Activated naive CD8-positive, alpha-beta T cell treated with anti-CD3 and anti-CD28 coated beads, Interleukin-2, amount 10 ng/mL, durations not matched to agents 7 days and 5 days (primary cell): ENCODE measurements at regions not wholly inside any gene's neighbourhood (a gene's known extent, or its start where the extent isn't known, plus 50 kb on each side); places are given as distances from the start of the nearest gene placed in this dataset.
"Not testable (repeated sequence)": the region's sequence is repeated elsewhere in the genome, so short reads cannot be mapped to it uniquely, and the experiment has no call there.

Experiments used
- ATAC-seq: fragments of 150-1000 bp; cut with Tn5 transposase; one replicate; pipeline ENCODE4 v1.10.0; 2021; ENCODE audit warnings: low read depth, moderate library complexity
- POLR2A ChIA-PET: fragments of 350-600 bp; sonication (Branson Sonifier 250); formaldehyde crosslinking; loops from one replicate; lab custom pipeline; 2021; ENCODE audit warnings: antibody characterized with exemption; lab: Charles Lee
- DNase-seq: peaks from one replicate; pipeline ENCODE4 v3.0.0; 2021
- H3K27ac Mint-ChIP-seq: one replicate; pipeline ENCODE4 v1.8.0; 2022; ENCODE audit warnings: mild to moderate bottlenecking, mixed read lengths
- H3K27me3 Mint-ChIP-seq: one replicate; pipeline ENCODE4 v1.8.0; 2022; ENCODE audit warnings: mild to moderate bottlenecking, moderate library complexity, mixed read lengths
- H3K36me3 Mint-ChIP-seq: one replicate; pipeline ENCODE4 v1.8.0; 2021; ENCODE audit warnings: mild to moderate bottlenecking, mixed read lengths
- H3K4me1 Mint-ChIP-seq: one replicate; pipeline ENCODE4 v1.8.0; 2021; ENCODE audit warnings: mixed read lengths
- H3K4me3 Mint-ChIP-seq: one replicate; pipeline ENCODE4 v1.8.0; 2022; ENCODE audit warnings: mild to moderate bottlenecking, moderate library complexity, mixed read lengths
- H3K9me3 Mint-ChIP-seq: one replicate; pipeline ENCODE4 v1.8.0; 2021; ENCODE audit warnings: mixed read lengths

- ATAC-seq, result no peak
- Mint-ChIP-seq H3K9me3 (no peaks in the 10 kb centered on the region), H3K4me3 (no peak overlapping the region), H3K36me3 (no peaks in the 10 kb centered on the region), H3K4me1 (no peaks in the 10 kb centered on the region), H3K27me3 (peaks cover 2% of the 10 kb centered on the region), H3K27ac (no peak overlapping the region)
- no peak for DNase-seq
- POLR2A ChIA-PET, result no interaction called here
Observed at GRCh38 chr6:21342501-21342900, 251.1 kb upstream of the SOX4 start.

- H3K27me3 Mint-ChIP-seq, H3K36me3 Mint-ChIP-seq, H3K9me3 Mint-ChIP-seq, H3K4me3 Mint-ChIP-seq, ATAC-seq, H3K27ac Mint-ChIP-seq, POLR2A ChIA-PET, DNase-seq, H3K4me1 Mint-ChIP-seq: not testable (repeated sequence)
Observed at GRCh38 chr6:21345704-21346103, 247.8 kb upstream of the SOX4 start.

- peaks cover 2% of the 10 kb centered on the region for H3K27me3 Mint-ChIP-seq
- no peak overlapping the region for H3K4me3 Mint-ChIP-seq
- POLR2A ChIA-PET, result no interaction called here
- H3K9me3 Mint-ChIP-seq, result no peaks in the 10 kb centered on the region
- H3K4me1 Mint-ChIP-seq, result no peaks in the 10 kb centered on the region
- no peaks in the 10 kb centered on the region for H3K36me3 Mint-ChIP-seq
- ATAC-seq (no peak), DNase-seq (no peak)
- no peak overlapping the region for H3K27ac Mint-ChIP-seq
Observed at GRCh38 chr6:21348146-21348503, 245.4 kb upstream of the SOX4 start.

- POLR2A ChIA-PET, result no interaction called here
- no peak for ATAC-seq
- no peaks in the 10 kb centered on the region for H3K36me3 Mint-ChIP-seq
- H3K4me1 Mint-ChIP-seq, result no peaks in the 10 kb centered on the region
- peaks cover 2% of the 10 kb centered on the region for H3K27me3 Mint-ChIP-seq
- H3K4me3 Mint-ChIP-seq, result no peak overlapping the region
- no peak overlapping the region for H3K27ac Mint-ChIP-seq
- no peak for DNase-seq
- no peaks in the 10 kb centered on the region for H3K9me3 Mint-ChIP-seq
Observed at GRCh38 chr6:21348504-21349195, 244.9 kb upstream of the SOX4 start.

DNA sequence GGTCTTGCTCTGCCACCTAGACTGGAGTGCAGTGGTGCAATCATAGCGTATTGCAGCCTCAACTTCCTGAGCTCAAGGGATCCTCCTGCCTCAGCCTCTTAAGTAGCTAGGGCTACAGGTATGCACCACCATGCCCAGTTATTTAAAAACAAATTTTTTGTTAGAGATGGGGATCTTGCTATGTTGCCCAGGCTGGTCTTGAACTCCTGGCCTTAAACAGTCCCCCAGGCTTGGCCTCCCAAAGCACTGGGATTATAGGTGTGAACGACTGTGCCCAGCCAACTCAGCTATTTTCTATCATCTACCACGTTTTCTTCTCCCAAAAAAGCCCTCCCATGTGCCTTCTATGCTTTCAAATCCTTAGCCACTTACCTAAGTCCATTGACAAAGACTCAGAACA lies 243.7 kb upstream of the SOX4 start:
- H3K36me3 Mint-ChIP-seq, result no peaks in the 10 kb centered on the region
- POLR2A ChIA-PET, result no interaction called here
- H3K4me3 Mint-ChIP-seq, result no peak overlapping the region
- no peak for DNase-seq
- H3K4me1 Mint-ChIP-seq, result no peaks in the 10 kb centered on the region
- no peaks in the 10 kb centered on the region for H3K27me3 Mint-ChIP-seq
- H3K9me3 Mint-ChIP-seq, result no peaks in the 10 kb centered on the region
- H3K27ac Mint-ChIP-seq, result no peak overlapping the region
- no peak for ATAC-seq

DNA sequence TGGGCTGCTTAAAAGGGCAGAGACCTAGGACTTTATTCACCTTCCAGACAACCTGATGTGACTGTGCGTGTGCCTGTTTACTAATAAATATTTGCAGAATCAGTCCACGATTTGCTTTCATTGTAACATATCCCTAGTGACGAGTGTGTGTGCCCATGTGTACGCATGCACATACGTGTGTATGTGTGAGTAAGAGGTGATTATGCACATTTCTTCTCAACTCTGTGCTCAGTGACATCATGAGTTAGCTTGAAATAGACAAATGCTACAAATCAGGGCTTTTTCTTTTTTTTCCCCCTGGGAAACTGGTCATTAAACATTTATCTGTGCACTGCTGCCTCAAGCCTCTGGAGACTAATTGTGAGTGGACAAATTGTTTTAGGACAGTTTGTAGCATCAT lies 242.6 kb upstream of the SOX4 start:
- Mint-ChIP-seq H3K4me3 (no peak overlapping the region), H3K27ac (no peak overlapping the region), H3K9me3 (no peaks in the 10 kb centered on the region), H3K4me1 (no peaks in the 10 kb centered on the region), H3K36me3 (no peaks in the 10 kb centered on the region), H3K27me3 (no peaks in the 10 kb centered on the region)
- POLR2A ChIA-PET, result no interaction called here
- ATAC-seq (no peak), DNase-seq (no peak)

DNA sequence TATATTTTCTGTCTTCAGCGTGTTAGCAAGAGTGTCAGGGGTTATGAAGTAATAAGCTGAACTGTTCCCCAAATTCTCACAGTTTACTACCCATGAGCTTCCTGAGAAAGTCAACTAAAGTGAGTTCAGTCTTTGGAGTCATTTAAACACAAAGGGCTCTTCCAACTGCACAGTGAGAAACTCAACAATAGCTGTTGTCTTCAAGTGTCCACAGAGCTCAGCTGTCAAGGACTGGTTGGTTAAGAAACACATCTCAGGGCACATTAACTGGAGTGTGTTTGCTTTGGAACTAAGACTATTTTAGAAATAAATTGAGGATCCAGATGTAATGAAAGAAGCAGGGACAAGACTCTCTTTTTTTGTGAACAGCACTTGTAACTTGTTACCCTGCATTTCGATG lies 241.4 kb upstream of the SOX4 start:
- H3K4me1 Mint-ChIP-seq, result no peaks in the 10 kb centered on the region
- ATAC-seq (no peak), DNase-seq (no peak)
- no peaks in the 10 kb centered on the region for H3K9me3 Mint-ChIP-seq
- H3K4me3 Mint-ChIP-seq, result no peak overlapping the region
- POLR2A ChIA-PET, result no interaction called here
- no peak overlapping the region for H3K27ac Mint-ChIP-seq
- no peaks in the 10 kb centered on the region for H3K27me3 Mint-ChIP-seq
- H3K36me3 Mint-ChIP-seq, result no peaks in the 10 kb centered on the region

GRCh38 chr6:21354805-21355238 lies 238.7 kb upstream of the SOX4 start:
- Mint-ChIP-seq H3K4me1 (no peaks in the 10 kb centered on the region), H3K4me3 (no peak overlapping the region), H3K27ac (no peak overlapping the region), H3K27me3 (no peaks in the 10 kb centered on the region), H3K36me3 (no peaks in the 10 kb centered on the region), H3K9me3 (no peaks in the 10 kb centered on the region)
- POLR2A ChIA-PET, result no interaction called here
- no peak for DNase-seq
- ATAC-seq, result no peak

GRCh38 chr6:21355638-21356037 lies 237.9 kb upstream of the SOX4 start:
- no peak for ATAC-seq
- POLR2A ChIA-PET, result no interaction called here
- Mint-ChIP-seq H3K27me3 (no peaks in the 10 kb centered on the region), H3K9me3 (no peaks in the 10 kb centered on the region), H3K4me1 (no peaks in the 10 kb centered on the region), H3K27ac (no peak overlapping the region), H3K36me3 (no peaks in the 10 kb centered on the region), H3K4me3 (no peak overlapping the region)
- no peak for DNase-seq

- Mint-ChIP-seq H3K36me3 (no peaks in the 10 kb centered on the region), H3K27me3 (no peaks in the 10 kb centered on the region), H3K27ac (no peak overlapping the region), H3K4me1 (no peaks in the 10 kb centered on the region), H3K9me3 (no peaks in the 10 kb centered on the region), H3K4me3 (no peak overlapping the region)
- ATAC-seq (no peak), DNase-seq (no peak)
- POLR2A ChIA-PET, result no interaction called here
Observed at GRCh38 chr6:21357262-21357661, 236.3 kb upstream of the SOX4 start.

DNA sequence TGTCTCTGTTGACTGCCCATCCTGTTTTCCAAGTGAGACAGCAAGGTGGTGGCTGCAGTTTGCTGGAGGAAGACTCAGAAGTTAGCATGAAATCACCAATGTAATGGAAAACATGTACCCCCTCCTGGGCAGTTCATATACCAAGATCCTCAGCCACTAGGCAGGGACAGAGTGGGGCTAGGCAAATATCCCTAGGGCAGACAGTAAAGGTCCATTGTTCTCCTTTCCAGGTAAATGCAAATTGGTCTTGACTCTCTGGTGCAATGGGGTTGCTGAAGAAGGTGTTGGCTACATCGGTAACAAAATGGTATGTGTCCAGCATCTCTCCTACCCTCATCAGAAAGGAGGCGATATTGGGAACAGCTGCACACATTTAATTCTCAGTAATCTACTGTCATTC lies 233.6 kb upstream of the SOX4 start:
- POLR2A ChIA-PET, result no interaction called here
- Mint-ChIP-seq H3K4me3 (no peak overlapping the region), H3K9me3 (no peaks in the 10 kb centered on the region), H3K27ac (no peak overlapping the region), H3K36me3 (no peaks in the 10 kb centered on the region), H3K27me3 (no peaks in the 10 kb centered on the region), H3K4me1 (no peaks in the 10 kb centered on the region)
- DNase-seq (no peak), ATAC-seq (no peak)

GRCh38 chr6:21360336-21360735 lies 233.2 kb upstream of the SOX4 start:
- no peak for DNase-seq
- POLR2A ChIA-PET, result no interaction called here
- H3K4me3 Mint-ChIP-seq, result no peak overlapping the region
- H3K27ac Mint-ChIP-seq, result no peak overlapping the region
- no peaks in the 10 kb centered on the region for H3K4me1 Mint-ChIP-seq
- no peak for ATAC-seq
- no peaks in the 10 kb centered on the region for H3K36me3 Mint-ChIP-seq
- no peaks in the 10 kb centered on the region for H3K27me3 Mint-ChIP-seq
- H3K9me3 Mint-ChIP-seq, result no peaks in the 10 kb centered on the region

DNA sequence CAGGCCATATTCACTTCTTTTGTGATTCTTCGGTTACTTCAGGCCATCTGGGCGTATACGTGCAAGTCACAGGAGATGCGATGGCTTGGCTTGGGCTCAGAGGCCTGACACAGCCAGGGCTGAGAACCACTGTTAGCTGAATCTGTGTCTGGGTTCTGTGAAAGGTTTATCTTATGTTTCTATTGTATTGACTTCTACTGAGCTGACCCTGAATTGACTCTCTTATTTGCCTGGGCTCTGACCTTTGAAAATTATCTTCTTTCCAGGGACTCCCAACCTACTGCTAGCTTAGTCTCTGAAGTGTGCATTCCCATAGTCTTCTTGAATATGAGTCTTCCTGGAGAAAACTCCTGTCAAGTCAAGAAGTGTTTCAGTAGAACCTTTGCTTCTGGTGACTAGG lies 226.4 kb upstream of the SOX4 start:
- Mint-ChIP-seq H3K4me3 (no peak overlapping the region), H3K4me1 (no peaks in the 10 kb centered on the region), H3K27me3 (no peaks in the 10 kb centered on the region), H3K27ac (no peak overlapping the region), H3K9me3 (no peaks in the 10 kb centered on the region), H3K36me3 (no peaks in the 10 kb centered on the region)
- ATAC-seq (no peak), DNase-seq (no peak)
- POLR2A ChIA-PET, result no interaction called here

DNA sequence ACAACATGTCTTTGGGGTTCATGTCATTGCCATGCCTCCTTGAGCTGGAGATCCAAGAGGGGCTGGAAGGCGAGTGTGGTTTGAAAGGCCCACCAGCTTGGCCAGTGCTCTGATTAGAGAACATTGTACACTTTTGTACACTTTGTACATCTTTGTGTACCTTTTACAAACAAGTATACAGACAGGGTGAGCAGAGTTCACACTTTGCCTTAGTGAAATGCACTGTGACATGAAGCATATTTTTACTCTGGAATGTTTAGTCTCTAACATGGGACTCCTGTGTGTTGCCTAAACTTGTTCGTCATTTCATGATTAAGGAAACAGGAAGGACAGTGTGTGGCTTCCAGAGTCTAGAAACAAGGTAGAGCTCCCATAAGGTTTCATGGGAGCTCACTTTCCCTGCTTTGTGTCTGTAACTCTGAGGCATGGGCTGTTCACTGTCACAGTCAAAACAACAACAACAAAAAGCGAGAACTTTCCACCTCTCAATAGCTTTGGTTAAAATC lies 225.8 kb upstream of the SOX4 start:
- Mint-ChIP-seq H3K36me3 (no peaks in the 10 kb centered on the region), H3K4me3 (no peak overlapping the region), H3K27ac (no peak overlapping the region), H3K27me3 (no peaks in the 10 kb centered on the region), H3K9me3 (no peaks in the 10 kb centered on the region), H3K4me1 (no peaks in the 10 kb centered on the region)
- DNase-seq (no peak), ATAC-seq (no peak)
- POLR2A ChIA-PET, result no interaction called here

DNA sequence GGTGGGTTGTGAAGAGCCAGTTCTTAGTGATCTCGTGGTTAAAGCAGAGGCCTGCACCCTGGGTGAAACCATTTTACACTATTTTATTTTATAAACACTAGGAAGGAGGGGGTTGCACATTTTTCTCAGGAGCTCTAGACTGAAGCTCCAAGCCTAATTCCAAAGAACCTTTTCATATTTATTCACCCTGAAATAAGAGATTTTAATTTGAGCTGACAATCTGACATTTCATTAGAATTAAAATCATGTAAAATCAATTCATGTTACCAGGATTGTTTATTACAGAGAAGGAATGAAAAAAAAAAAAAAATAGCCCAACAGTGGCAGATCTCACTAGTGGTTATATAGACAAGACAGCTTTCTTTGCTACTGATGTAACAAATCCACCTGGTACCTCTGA lies 222.5 kb upstream of the SOX4 start:
- ATAC-seq (no peak), DNase-seq (no peak)
- no peak overlapping the region for H3K4me3 Mint-ChIP-seq
- no peaks in the 10 kb centered on the region for H3K9me3 Mint-ChIP-seq
- POLR2A ChIA-PET, result no interaction called here
- H3K27me3 Mint-ChIP-seq, result no peaks in the 10 kb centered on the region
- H3K36me3 Mint-ChIP-seq, result no peaks in the 10 kb centered on the region
- H3K4me1 Mint-ChIP-seq, result no peaks in the 10 kb centered on the region
- H3K27ac Mint-ChIP-seq, result no peak overlapping the region
